WERI-Rb-1 (cell line): ENCODE measurements at regions not wholly inside any gene's neighbourhood (a gene's known extent, or its start where the extent isn't known, plus 50 kb on each side); places are given as distances from the start of the nearest gene placed in this dataset.
"Not testable (repeated sequence)": the region's sequence is repeated elsewhere in the genome, so short reads cannot be mapped to it uniquely, and the experiment has no call there.

Experiments used
- DNase-seq: peaks from one replicate; pipeline ENCODE4 v3.0.0-alpha.2; 2020
- H3K27ac ChIP-seq: fragments of 250-450 bp; sonication (Bioruptor Pico); 2 replicates; pipeline ENCODE4 v1.5.1; 2020; ENCODE audit warnings: mild to moderate bottlenecking, moderate library complexity
- H3K27me3 ChIP-seq: fragments of 250-450 bp; sonication (Bioruptor Pico); 2 replicates; pipeline ENCODE4 v1.5.1; 2021; ENCODE audit warnings: mild to moderate bottlenecking, low read depth, moderate library complexity; ENCODE audit not compliant: insufficient read depth, severe bottlenecking
- H3K36me3 ChIP-seq: fragments of 250-450 bp; sonication (Bioruptor Pico); 2 replicates; pipeline ENCODE4 v1.5.1; 2020; ENCODE audit warnings: mild to moderate bottlenecking, moderate library complexity
- H3K4me3 ChIP-seq: 2 replicates; pipeline ENCODE4 v1.5.1; 2011; ENCODE audit warnings: low read depth, mild to moderate bottlenecking, control low read depth, low read length
- H3K9me3 ChIP-seq: fragments of 250-450 bp; sonication (Bioruptor Pico); 2 replicates; pipeline ENCODE4 v1.5.1; 2021; ENCODE audit warnings: mild to moderate bottlenecking, moderate library complexity; ENCODE audit not compliant: severe bottlenecking
- TF ChIP-seq, protein P1 (sequence below): IDR thresholded peaks from 2 replicates; pipeline ENCODE4 v1.5.1; 2011; ENCODE audit warnings: low read depth, mild to moderate bottlenecking, control low read depth, inconsistent platforms, low read length

GRCh38 chr22:10722804-10723203 is 4805.2 kb upstream of the OR11H1 start:
- H3K4me3 ChIP-seq, H3K27ac ChIP-seq, H3K27me3 ChIP-seq, H3K36me3 ChIP-seq, H3K9me3 ChIP-seq, DNase-seq: not testable (repeated sequence)

GRCh38 chr22:10723966-10724365 is 4804.0 kb upstream of the OR11H1 start:
- H3K27ac ChIP-seq, H3K9me3 ChIP-seq, DNase-seq, H3K4me3 ChIP-seq, H3K27me3 ChIP-seq, H3K36me3 ChIP-seq: not testable (repeated sequence)

DNA sequence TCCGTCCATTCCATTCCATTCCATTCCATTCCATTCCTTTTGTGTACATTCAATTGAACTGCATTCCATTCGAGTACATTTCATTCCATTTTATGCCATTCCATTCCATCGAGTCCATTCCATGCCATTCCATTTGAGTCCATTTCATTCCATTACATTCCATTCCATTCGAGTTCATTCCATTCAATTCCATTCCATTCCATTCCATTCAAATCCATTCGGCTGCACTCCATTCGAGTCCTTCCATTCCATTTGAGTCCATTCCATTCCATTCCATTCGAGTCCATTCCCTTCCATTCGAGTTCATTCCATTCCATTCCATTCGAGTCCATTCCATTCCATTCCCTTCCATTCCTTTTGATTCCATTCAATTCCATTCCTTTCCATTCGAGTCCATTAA is 4800.6 kb upstream of the OR11H1 start:
- Histone ChIP-seq H3K27ac (no peak overlapping the region), H3K27me3 (no peaks in the 10 kb centered on the region), H3K4me3 (no peak overlapping the region), H3K9me3 (peaks cover 6% of the 10 kb centered on the region), H3K36me3 (no peaks in the 10 kb centered on the region)
- TF ChIP-seq, protein P1, sequence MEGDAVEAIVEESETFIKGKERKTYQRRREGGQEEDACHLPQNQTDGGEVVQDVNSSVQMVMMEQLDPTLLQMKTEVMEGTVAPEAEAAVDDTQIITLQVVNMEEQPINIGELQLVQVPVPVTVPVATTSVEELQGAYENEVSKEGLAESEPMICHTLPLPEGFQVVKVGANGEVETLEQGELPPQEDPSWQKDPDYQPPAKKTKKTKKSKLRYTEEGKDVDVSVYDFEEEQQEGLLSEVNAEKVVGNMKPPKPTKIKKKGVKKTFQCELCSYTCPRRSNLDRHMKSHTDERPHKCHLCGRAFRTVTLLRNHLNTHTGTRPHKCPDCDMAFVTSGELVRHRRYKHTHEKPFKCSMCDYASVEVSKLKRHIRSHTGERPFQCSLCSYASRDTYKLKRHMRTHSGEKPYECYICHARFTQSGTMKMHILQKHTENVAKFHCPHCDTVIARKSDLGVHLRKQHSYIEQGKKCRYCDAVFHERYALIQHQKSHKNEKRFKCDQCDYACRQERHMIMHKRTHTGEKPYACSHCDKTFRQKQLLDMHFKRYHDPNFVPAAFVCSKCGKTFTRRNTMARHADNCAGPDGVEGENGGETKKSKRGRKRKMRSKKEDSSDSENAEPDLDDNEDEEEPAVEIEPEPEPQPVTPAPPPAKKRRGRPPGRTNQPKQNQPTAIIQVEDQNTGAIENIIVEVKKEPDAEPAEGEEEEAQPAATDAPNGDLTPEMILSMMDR: no peak
- no peak for DNase-seq

- H3K27ac ChIP-seq, DNase-seq, H3K27me3 ChIP-seq, H3K4me3 ChIP-seq, H3K9me3 ChIP-seq, H3K36me3 ChIP-seq: not testable (repeated sequence)
Observed at GRCh38 chr22:10729979-10730378, 4798.0 kb upstream of the OR11H1 start.

DNA sequence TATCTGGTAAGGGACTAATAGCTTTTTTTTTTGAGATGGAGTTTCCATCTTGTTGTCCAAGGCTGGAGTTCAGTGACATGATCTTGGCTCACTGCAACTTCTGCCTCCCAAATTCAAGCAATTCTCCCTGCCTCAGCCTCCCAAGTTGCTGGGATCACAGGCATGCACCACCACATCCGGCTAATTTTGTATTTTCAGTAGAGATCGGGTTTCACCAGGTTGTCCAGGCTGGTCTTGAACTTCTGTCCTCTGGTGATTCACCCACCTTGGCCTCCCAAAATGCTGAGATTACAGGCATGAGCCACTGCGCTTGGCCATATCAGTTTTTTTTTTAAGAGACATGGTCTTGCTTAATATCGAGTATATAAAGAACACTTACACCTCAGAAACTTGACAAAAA is 4797.3 kb upstream of the OR11H1 start:
- H3K27me3 ChIP-seq, H3K9me3 ChIP-seq, H3K27ac ChIP-seq, DNase-seq, H3K4me3 ChIP-seq, H3K36me3 ChIP-seq: not testable (repeated sequence)

- DNase-seq, H3K27me3 ChIP-seq, H3K9me3 ChIP-seq, H3K36me3 ChIP-seq, H3K4me3 ChIP-seq, H3K27ac ChIP-seq: not testable (repeated sequence)
Observed at GRCh38 chr22:10731246-10731974, 4796.6 kb upstream of the OR11H1 start.

- not testable (repeated sequence) for DNase-seq
Observed at GRCh38 chr22:10735075-10735474, 4792.9 kb upstream of the OR11H1 start.

DNA sequence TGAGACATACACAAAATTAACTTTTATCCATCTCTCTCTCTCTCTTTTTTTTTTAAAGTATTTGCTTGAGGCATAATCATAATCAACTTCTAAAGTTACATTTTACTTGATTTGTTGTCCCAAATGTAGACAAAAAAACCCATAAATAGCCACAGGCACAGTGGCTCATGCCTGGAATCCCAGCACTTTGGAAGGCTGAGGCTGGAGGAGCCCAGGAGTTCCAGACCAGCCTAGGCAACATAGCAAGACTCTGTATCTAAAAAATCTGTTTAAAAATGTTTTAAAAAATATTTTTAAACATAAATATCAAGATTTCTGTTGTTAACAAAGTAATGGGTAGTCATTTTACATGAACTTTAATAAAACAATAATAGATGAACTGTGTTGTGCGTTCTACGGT is 4791.1 kb upstream of the OR11H1 start:
- DNase-seq, H3K27ac ChIP-seq, H3K36me3 ChIP-seq, H3K9me3 ChIP-seq, H3K27me3 ChIP-seq, H3K4me3 ChIP-seq: not testable (repeated sequence)

More at GRCh38 chr22:10735075-10735474, 4792.9 kb upstream of the OR11H1 start:
- not testable (repeated sequence) for H3K9me3 ChIP-seq, H3K4me3 ChIP-seq, H3K36me3 ChIP-seq, H3K27me3 ChIP-seq, H3K27ac ChIP-seq

DNA sequence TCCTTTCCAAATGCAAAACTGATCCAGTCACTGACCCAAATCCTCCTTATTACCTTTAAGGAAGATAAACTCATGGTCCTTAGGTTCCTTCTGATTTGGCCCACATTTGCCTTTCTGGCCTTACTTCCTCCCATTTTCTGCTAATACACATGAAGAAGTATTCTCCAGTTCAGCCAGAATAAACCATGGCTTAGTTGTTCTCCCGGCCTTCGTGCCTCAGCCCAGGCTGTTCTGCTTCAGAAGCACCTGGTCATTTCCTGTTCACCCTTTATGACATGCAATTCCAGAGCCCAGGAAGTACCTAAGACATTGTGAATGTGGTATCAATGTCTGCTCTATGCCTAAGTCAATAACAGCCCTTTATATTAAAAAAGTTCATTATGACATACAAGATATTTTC is 4790.1 kb upstream of the OR11H1 start:
- H3K4me3 ChIP-seq, H3K36me3 ChIP-seq, H3K27ac ChIP-seq, DNase-seq, H3K9me3 ChIP-seq, H3K27me3 ChIP-seq: not testable (repeated sequence)

GRCh38 chr22:10741210-10741609 is 4786.8 kb upstream of the OR11H1 start:
- Histone ChIP-seq H3K9me3 (no peaks in the 10 kb centered on the region), H3K4me3 (no peak overlapping the region)
- TF ChIP-seq, protein P1: no peak

GRCh38 chr22:10741776-10742630 is 4786.0 kb upstream of the OR11H1 start:
- not testable (repeated sequence) for H3K4me3 ChIP-seq, H3K36me3 ChIP-seq, H3K27me3 ChIP-seq, H3K9me3 ChIP-seq, DNase-seq, H3K27ac ChIP-seq

More at GRCh38 chr22:10741210-10741609, 4786.8 kb upstream of the OR11H1 start:
- no peaks in the 10 kb centered on the region for H3K27me3 ChIP-seq
- no peak overlapping the region for H3K27ac ChIP-seq
- no peak for DNase-seq
- no peaks in the 10 kb centered on the region for H3K36me3 ChIP-seq

- not testable (repeated sequence) for DNase-seq, H3K36me3 ChIP-seq, H3K27ac ChIP-seq, H3K4me3 ChIP-seq, H3K27me3 ChIP-seq, H3K9me3 ChIP-seq
Observed at GRCh38 chr22:10746382-10746781, 4781.6 kb upstream of the OR11H1 start.
